Stomach (tissue), 8 donors: ENCODE measurements at regions not wholly inside any gene's neighbourhood (a gene's known extent, or its start where the extent isn't known, plus 50 kb on each side); places are given as distances from the start of the nearest gene placed in this dataset.

Experiments used
- DNase-seq, 2 donors: peaks; one replicate each; pipeline versions ENCODE4 v3.0.0 to v3.0.0-alpha.2; 2013 to 2019
- H3K27ac ChIP-seq, 5 donors: fragments of 200-600 bp in 4 of 5; sonication (generic) in 4 of 5; one replicate each; pipeline ENCODE4 v1.5.1; 2013 to 2019; ENCODE audit warnings: mild to moderate bottlenecking in 1 of 5, moderate library complexity in 1 of 5
- H3K27me3 ChIP-seq, 3 donors: fragments of 200-600 bp; sonication (generic); one replicate each; pipeline ENCODE4 v1.5.1; 2017 to 2019; ENCODE audit warnings: mixed run types in 1 of 3
- H3K36me3 ChIP-seq, 4 donors: fragments of 200-600 bp; sonication (generic); 1 replicate in 3 of 4; 2 replicates in 1 of 4; pipeline ENCODE4 v1.5.1; 2016 to 2019
- H3K4me1 ChIP-seq, 4 donors: fragments of 200-600 bp; sonication (generic); one replicate each; pipeline ENCODE4 v1.5.1; 2016 to 2019
- H3K4me3 ChIP-seq, 4 donors: fragments of 200-600 bp; sonication (generic) in 3 of 4; one replicate each; pipeline ENCODE4 v1.5.1; 2016 to 2019; ENCODE audit warnings: mild to moderate bottlenecking in 1 of 4
- H3K9me3 ChIP-seq, 4 donors: fragments of 200-600 bp; sonication (generic); one replicate each; pipeline ENCODE4 v1.5.1; 2016 to 2019
- EP300 ChIP-seq: sonication (generic); formaldehyde crosslinking; IDR thresholded peaks from one replicate; pipeline ENCODE4 v1.6.1; 2017; ENCODE audit warnings: antibody characterized with exemption
- POLR2A ChIP-seq, 4 donors: fragments of 450-650 bp; IDR thresholded peaks; one replicate each; pipeline ENCODE4 v1.6.1; 2016; ENCODE audit warnings: antibody characterized with exemption in 4 of 4, control low read depth in 2 of 4, mild to moderate bottlenecking in 1 of 4, moderate library complexity in 1 of 4
- POLR2AphosphoS5 ChIP-seq, 3 donors: sonication (generic); formaldehyde crosslinking; IDR thresholded peaks; one replicate each; pipeline ENCODE4 v1.6.1; 2016; ENCODE audit warnings: antibody characterized with exemption in 3 of 3
- WGBS, 5 donors: extraction: QIAGEN DNeasy Blood & Tissue Kit in 3 of 5; methylation state at CpG; one replicate each; pipeline versions ENCODE4 v1.1.5 to v1.1.7; 2013 to 2018; 5-methylcytosine and 5-hydroxymethylcytosine counted together
- intact Hi-C: fragments of 100-400 bp; cut with DNase I; formaldehyde crosslinking; loops from one replicate; pipeline ENCODE4 v1.15.1; 2023; ENCODE audit warnings: low total_unique reads
- TF ChIP-seq, protein P1 (sequence below), 7 experiments: fragments of 450-650 bp in 4 of 7; fragments of 200-600 bp in 3 of 7; sonication (generic) in 3 of 7; IDR thresholded peaks; one replicate each; pipeline ENCODE4 v1.5.1; 2016 to 2019; ENCODE audit warnings: antibody characterized with exemption in 7 of 7, control low read depth in 2 of 7, mild to moderate bottlenecking in 1 of 7
- donor health status: healthy with polysubstance abuse.
- donor health status: Bipolar disorder and iron deficiency.
- donor health status: healthy.

DNA sequence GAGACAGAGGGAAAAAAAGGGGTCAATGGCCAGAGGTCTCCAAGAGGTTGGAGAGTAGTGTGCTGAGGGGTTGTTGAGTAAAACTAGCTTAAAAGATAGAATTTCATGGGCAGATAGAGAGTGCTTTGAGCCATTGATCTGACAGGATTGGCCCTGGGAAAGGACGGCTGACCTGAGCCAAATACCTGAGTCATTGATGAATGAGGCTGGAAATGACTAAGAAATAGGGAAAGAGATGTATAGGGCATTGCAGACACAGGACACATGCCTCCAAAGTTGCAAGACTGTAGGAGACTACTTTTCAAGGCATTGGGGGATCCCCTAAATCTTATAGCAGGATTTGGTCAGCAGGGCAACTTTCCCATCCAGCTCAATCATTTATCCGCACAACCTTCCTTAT is 168.7 kb downstream of the ABCC12 start:
- no peaks in the 10 kb centered on the region for H3K27me3 ChIP-seq
- no peak overlapping the region for H3K4me3 ChIP-seq
- TF ChIP-seq POLR2A (IDR thresholded peaks at IDR 0.05) (no peak), POLR2AphosphoS5 (IDR thresholded peaks at IDR 0.05) (no peak), EP300 (no peak)
- TF ChIP-seq, protein P1, sequence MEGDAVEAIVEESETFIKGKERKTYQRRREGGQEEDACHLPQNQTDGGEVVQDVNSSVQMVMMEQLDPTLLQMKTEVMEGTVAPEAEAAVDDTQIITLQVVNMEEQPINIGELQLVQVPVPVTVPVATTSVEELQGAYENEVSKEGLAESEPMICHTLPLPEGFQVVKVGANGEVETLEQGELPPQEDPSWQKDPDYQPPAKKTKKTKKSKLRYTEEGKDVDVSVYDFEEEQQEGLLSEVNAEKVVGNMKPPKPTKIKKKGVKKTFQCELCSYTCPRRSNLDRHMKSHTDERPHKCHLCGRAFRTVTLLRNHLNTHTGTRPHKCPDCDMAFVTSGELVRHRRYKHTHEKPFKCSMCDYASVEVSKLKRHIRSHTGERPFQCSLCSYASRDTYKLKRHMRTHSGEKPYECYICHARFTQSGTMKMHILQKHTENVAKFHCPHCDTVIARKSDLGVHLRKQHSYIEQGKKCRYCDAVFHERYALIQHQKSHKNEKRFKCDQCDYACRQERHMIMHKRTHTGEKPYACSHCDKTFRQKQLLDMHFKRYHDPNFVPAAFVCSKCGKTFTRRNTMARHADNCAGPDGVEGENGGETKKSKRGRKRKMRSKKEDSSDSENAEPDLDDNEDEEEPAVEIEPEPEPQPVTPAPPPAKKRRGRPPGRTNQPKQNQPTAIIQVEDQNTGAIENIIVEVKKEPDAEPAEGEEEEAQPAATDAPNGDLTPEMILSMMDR (IDR thresholded peaks at IDR 0.05): no peak
- H3K27ac ChIP-seq: no peak overlapping the region
- no peaks in the 10 kb centered on the region for H3K4me1 ChIP-seq
- 63 to 77% (median 70%) methylated on average over 2 of the region's 2 CpGs for WGBS, 5 donors
- intact Hi-C loops: loop anchor here (10.0 kb wide), 1 partner anchor 692 kb away; no protein-coding TSS in a partner anchor
- peaks cover 0 to 17% (median 9%) of the 10 kb centered on the region in 4 donors for H3K9me3 ChIP-seq
- DNase-seq: no peak
- H3K36me3 ChIP-seq: no peaks in the 10 kb centered on the region

DNA sequence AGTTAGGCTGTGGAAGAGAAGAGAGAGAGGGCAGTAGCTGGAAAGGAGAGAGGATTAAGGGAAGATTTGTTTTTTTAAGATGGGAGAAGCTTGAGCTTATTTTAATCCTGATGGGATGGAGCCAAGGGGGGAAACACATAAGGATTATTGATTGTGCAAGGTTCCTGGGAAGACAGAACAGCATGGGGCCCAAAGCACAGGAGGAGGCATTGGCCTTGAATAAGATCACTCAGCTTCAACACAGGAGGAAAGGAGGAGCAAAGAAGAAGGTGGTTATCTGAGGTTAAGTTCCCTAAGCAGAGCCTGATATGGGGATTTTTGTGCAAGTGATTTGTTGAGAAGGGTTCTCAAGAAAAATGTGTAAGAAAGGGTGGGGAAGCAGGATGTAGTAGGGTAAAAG is 169.8 kb downstream of the ABCC12 start:
- H3K27ac ChIP-seq: no peak overlapping the region
- peaks cover 0 to 10% (median 7%) of the 10 kb centered on the region in 4 donors for H3K9me3 ChIP-seq
- H3K36me3 ChIP-seq: no peaks in the 10 kb centered on the region
- intact Hi-C loops: loop anchor here (10.0 kb wide), 1 partner anchor 691 kb away; no protein-coding TSS in a partner anchor
- no peaks in the 10 kb centered on the region for H3K4me1 ChIP-seq
- H3K27me3 ChIP-seq: no peaks in the 10 kb centered on the region
- no peak overlapping the region for H3K4me3 ChIP-seq
- TF ChIP-seq POLR2AphosphoS5 (IDR thresholded peaks at IDR 0.05) (no peak), EP300 (no peak), POLR2A (IDR thresholded peaks at IDR 0.05) (no peak)
- TF ChIP-seq, protein P1 (IDR thresholded peaks at IDR 0.05): no peak
- no peak for DNase-seq

DNA sequence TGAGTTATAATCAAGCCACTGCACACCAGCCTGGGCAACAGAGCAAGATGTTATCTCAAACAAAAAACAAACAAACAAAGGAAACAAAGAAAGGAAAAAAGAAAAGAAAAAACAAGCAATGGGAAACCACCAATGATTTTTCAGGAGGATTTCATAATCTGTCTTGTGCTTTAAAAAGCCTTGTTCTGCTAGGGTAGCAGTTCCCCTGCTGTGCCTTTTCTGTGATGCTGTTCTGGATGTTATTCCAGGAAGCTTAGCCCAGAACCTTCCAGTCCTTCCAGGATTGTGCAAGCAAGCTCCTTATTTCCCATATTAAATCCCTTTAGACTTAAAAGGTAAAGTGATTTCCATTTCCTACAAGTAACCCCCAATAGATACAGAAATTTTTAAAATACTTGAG is 171.1 kb downstream of the ABCC12 start:
- Histone ChIP-seq H3K27me3 (no peaks in the 10 kb centered on the region), H3K27ac (no peak overlapping the region), H3K4me3 (no peak overlapping the region), H3K36me3 (no peaks in the 10 kb centered on the region), H3K9me3 (no peaks in the 10 kb centered on the region), H3K4me1 (no peaks in the 10 kb centered on the region)
- intact Hi-C loops: loop anchor here (10.0 kb wide), 1 partner anchor 690 kb away; no protein-coding TSS in a partner anchor
- TF ChIP-seq POLR2A (IDR thresholded peaks at IDR 0.05) (no peak), POLR2AphosphoS5 (IDR thresholded peaks at IDR 0.05) (no peak), EP300 (no peak)
- TF ChIP-seq, protein P1 (IDR thresholded peaks at IDR 0.05): no peak
- DNase-seq: no peak

DNA sequence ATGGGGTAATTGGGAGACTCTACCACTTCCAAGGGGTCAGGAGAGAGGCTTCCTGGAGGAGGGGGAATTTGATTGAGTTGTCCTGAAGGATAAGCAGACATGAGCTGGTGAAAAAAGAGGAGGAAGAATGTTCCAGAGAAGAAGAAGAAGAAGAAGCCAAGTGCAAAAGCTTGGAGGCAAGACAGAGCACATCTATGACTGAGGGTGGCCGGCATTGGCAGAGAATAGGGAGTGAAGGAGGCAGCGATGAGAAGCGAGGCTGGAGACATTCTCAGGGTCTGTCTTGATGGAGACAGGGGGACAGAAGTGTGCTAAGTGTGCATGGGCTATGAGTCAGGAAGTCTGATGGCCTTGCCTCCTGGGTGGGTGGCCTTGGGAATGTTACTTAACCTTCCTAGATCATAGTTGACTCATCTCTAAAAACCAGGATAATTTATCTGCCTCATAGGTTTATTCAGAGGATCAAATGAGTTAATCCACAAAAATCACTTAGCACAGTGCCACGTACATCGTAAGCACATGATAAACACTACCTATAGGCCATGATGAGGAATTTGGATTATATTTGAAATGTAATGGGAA is 171.7 kb downstream of the ABCC12 start:
- H3K27me3 ChIP-seq: no peaks in the 10 kb centered on the region
- TF ChIP-seq EP300: no peak
- TF ChIP-seq POLR2A (IDR thresholded peaks at IDR 0.05): no peak
- no peak for TF ChIP-seq POLR2AphosphoS5 (IDR thresholded peaks at IDR 0.05)
- TF ChIP-seq, protein P1 (IDR thresholded peaks at IDR 0.05): no peak
- H3K4me1 ChIP-seq: no peaks in the 10 kb centered on the region
- no peaks in the 10 kb centered on the region for H3K9me3 ChIP-seq
- no peak for DNase-seq
- no peak overlapping the region for H3K27ac ChIP-seq
- H3K36me3 ChIP-seq: no peaks in the 10 kb centered on the region
- 84 to 91% (median 86%) methylated on average over 5 of the region's 5 CpGs for WGBS, 5 donors
- intact Hi-C loops: loop anchor here (10.0 kb wide), 1 partner anchor 689 kb away; no protein-coding TSS in a partner anchor
- no peak overlapping the region for H3K4me3 ChIP-seq
